ENCODE measurements at regions not wholly inside any gene's neighbourhood (a gene's known extent, or its start where the extent isn't known, plus 50 kb on each side); places are given as distances from the start of the nearest gene placed in this dataset.

DNA sequence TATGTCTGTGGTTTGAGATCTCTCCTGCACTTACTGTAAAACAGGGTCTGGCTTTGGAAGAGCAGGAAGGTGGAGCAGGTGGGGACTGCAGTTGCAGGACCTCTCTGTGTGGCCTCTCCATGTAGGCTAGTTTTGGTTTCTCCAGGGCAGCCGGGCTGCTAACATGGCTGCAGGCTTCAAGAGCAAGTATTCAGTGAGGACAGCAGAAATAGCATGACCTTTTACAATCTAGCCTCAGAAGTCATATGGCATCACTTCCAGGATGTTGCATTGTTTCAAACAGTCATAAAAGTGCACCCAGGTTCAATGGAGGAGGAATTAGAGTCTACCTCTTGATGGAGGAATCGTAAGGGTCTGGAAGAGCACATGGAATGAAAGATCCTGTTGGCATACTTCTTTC lies 728.7 kb downstream of the NTRK3 start:
- DNase-seq = no peak

DNA sequence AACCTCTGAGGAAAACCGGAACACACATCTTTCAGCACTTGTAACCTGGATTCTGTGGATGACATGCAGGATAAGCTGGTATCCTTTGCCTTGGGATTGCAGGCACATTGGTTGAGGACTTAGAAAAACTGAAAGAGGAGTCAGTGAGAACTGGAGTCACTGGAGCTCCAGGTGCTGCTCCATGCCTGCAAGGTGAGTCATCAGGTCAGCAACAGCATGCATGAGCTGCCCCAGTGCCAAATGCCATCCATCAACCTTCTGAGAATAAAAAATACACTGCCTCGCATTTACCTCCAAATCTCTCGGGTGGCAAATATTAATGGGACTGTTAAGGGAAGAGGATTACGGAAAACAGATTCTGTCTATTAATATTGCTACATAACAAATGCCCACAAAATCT lies 729.1 kb downstream of the NTRK3 start:
- DNase-seq = no peak

DNA sequence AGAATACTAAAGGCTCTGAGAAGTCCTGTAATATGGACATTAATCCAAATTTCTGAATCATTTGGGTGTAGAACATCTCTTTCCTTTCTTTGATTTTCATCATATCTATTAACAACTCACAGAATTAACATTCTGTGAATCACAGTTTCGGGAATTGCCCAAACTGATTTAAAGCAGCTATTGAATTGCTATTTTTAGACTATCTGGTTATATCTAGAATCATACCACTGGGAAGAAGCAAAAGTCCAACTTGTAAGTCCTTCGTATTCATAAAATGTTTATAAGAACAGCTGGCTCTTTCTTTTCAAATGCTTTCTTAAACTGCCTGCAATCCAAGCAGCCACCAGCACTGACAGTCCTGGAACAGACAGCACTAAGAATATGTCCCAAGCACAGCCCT lies 733.0 kb downstream of the NTRK3 start:
- no peak for DNase-seq

DNA sequence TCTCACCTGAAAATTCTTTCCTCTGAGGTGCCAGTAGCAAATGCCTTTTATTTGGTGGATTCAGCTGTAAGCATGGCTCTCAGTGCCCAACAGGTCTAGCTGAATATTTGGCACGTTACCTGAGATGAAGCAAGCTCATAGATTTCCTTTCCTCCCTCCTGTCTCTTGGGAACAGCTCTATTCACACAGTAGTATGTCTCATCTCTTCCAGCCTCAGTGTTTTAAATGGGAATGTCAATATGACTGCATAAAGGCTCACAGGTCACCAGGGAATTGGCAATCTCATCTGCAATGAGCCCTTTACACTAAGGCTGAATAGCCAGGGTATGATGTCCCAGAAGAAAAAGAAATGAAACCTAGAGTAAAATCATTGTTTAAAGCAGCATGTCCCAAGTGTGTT lies 733.5 kb downstream of the NTRK3 start:
- DNase-seq = no peak

DNA sequence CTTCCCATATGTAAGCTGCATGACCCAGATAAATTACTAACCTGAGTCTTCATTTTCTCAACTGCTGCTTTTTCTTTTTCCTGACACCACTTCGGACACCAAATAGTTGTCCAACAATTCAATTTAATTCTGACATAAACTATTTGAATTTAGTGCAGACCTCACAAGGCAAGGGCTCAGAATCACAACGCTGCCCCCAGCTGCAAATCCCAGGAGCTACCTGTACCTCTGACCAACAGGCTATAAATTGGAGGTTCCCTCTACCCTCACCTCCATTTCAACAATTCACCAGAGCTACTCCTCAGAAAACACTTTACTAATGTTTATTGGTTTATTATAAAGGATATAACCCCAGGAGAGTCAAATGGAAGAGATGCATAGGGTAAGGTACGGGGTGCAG lies 737.6 kb downstream of the NTRK3 start:
- DNase-seq = no peak

DNA sequence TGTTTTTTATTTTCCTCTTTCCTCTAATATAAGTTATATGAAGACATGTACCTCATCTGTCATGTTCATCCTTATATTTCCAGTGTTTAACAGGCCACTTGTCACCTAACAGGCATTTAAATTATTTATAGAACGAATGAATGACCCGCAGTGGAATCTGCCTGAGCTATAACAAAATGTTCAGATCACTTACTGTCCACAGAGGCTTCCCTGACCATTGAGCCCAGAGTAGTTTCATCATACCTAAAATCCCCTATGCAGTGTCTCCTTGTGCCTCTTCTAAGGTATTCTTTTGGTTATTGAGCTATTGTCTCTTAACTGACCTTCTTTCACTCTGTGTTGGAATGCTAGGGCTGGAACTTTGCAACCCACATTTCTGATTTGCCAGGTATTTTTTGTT lies 748.5 kb downstream of the NTRK3 start:
- no peak for DNase-seq

DNA sequence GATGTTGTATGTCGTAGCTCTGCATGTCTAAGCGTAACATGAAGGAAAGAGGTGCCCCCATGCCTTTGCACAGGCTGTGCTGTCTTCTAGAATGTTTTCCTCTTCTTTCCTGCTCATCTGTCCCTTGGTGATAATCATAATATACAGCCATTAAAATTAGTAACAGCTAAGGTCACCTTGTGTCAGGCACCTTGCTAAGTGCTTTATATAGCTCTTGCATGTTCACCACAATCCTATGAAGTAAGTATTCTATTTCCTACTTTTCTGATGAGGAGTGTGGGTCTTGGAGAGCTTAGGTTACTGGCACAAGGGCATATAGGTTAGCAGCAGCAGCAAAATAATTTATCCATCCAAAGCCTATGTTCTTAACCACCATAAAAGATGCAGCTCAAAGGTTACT lies 754.4 kb downstream of the NTRK3 start:
- no peak for DNase-seq

DNA sequence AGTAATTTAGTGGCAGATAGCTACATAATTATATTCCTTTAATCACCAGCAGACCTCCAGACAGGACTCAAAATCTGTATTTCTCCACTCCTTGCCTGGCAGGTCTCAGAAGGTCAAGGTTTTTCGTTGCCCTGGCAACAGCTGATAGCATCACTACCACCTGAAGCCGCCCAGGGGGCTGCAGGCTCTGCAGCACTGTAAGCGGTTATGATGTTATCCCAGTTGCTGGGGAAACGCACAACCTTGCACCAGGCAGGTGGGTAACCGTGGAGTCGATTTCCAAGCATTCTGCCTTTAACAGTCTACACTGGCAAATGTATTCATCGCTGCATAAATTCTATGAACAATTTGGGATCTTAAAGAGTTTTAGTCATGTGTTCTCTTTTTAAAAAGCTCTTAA lies 756.3 kb downstream of the NTRK3 start:
- DNase-seq = peak; percentile 3

DNA sequence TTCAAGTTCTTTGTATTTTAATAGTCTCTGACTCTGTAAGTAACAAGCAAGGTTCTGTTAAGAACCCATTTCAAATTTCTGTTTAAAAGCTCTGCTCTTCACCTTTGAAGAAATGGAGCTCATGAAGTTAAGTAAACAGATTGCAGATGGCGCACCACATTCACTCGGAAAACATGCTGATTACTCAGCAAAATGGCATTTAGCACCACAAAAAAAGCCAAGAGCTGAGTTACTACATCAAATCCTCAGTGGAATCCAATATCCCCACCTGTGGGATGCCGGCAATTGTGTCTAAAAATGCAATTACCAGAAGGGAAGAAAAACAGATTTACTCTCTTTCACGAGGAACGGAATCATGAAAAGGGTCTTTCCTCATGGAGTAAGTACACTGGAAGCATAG lies 758.0 kb downstream of the NTRK3 start:
- no peak for DNase-seq

DNA sequence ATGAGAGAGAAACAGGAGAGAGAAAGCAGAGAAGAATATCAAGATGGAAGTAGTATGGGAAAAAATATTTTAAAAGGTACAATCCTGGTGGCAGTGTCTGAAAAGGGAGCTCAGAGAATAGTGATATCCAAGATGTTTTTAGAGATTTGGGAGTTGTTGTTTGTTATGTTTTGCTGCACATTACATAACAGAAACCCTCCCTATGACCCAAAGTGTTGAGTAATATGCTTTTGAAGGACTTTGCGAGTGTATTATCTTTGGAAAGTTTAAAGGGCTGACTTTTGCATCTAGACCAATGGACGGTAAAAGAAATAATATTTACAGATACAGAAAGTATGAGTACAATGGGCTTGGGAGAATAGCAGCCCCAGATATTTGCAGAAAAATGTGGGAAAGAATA lies 759.7 kb downstream of the NTRK3 start:
- no peak for DNase-seq

DNA sequence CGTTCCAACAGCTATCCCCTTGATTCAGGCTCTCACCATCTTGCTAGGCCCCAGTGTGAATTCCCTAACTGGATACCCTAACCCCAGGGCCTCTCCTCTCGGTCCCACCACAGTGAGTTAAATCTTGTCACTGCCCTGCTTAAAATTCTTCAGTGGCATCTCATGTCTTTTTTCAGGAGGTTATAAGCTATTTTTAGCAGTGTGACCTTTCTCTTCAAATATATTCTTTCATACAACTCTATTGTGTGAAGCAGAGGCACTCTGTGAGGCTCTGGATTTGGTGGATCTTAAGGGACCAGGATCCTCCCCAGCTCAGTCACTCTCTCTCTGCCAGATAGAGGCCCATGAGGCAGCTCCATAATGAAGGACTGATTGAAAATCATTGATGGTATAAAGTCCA lies 760.4 kb downstream of the NTRK3 start:
- no peak for DNase-seq

DNA sequence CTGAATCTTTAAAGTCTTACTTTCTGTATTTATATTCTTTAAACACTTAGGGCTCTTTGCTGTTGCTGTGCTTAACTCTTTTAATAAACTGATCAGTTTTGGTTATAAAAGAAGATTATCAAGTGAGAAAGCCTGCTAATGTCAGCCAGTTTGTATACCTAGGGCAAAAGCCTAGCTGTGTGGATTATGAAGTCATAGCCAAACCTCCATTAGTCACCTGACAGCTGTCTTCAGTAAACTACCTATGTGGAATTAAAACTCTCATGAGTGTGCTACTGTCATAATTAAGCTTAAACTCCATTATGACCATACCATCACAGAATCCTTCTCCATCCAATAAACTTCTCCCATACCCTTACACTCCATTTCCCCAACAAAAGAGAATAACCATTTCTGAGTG lies 762.7 kb downstream of the NTRK3 start:
- no peak for DNase-seq

DNA sequence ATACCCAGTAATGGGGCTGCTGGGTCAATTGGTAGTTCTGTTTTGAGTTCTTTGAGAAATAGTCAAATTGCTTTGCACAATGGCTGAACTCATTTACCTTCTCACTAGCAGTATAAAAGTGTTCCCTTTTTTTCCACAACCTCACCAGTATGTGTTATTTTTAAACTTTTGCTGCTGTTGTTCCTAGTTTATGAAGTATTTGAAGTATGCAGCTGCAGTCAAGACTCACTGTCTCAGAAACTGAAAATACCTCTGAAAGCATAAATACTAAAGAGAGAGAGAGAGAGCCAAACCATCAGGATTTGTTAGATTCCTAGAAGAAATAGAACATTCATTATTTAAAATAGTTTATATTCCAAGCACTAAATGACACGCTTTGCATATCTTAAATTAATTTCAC lies 764.2 kb downstream of the NTRK3 start:
- DNase-seq = no peak

DNA sequence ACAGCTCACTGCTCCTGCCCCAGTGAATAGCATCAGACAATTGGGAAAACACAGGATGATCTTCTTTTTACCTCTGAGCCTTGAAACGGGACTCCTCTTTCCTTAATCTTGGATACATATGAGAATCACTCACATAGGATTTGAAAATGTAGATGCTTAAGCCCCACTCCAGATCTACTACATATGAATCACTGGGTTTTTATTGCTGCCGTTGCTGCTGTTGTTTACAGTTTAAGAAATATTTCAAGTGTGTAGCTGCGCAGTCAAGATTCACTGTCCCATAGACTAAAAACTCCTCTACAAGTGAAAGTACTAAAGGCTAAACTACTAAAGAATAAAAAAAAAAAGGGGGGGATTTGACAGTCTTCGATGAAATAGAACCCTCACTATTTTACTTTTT lies 765.9 kb downstream of the NTRK3 start:
- DNase-seq = no peak

DNA sequence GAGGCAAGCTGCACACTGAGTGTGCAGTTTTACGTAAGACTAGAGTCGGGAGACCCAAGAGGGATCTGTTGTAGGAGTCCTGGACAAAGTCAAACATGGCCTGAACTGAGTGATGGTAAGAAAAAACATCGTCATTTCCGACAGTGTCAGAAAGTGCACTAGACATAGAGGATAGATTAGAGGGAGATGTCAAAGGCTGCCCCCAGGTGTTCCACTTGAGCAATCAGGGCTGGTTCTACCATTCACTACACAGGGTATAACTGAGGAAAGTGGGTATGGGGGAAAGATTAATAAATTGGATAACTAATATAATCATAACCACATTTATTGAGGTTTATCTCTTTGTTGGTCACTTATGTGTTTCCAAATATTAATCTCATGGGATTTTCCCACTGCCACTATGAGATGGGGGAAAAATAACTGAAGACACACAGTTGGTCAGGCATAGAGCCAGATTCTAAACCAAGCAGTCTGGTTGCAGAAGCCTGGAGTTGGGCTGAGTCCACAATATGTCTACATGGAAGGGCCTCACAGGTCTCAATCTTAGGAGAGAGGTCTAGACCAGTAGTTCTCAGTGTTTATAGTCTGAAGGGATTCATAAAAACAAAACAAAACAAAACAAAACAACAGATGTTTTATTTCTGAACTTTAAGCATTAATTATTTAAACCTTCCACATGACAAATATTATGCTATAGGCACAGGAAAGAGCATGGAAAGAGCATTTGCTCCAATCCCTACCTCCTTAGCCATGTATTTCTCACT lies 766.5 kb downstream of the NTRK3 start:
- DNase-seq = no peak

DNA sequence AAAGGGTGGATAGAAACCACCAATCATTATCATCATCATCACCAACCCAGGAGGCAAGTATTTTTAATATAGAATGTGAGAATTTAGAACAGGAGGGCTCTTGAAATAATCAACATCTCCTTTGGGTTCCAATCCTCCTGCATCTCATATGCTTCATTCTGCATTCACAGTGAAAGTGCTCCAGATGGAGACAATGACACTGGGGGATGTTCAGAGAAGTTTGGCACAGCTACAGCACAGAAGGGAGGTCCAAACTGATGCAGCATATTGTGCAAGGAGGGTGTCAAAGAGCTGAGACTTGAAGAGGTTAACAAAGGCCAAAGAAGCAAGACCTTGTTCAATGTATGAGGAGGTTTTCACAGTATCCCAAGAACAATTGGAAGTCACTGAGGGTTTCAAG lies 767.1 kb downstream of the NTRK3 start:
- DNase-seq = no peak

DNA sequence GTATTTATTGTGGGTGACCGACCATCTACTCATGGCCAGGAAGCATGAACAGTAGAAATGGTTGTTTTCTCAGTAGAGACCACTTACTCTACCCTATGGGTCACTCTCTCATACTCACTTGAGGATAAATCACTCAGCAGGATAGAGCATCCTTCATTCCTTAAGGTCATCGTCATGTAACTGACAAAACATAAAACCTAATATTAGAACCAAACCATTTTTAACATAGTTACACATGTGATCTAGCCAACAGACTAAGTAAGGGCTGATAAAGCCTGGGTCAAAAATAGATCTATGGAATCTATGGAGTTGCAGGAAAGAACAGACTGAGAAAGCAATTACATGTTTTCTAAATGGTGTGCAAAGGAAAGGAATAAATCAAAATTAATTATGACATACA lies 769.1 kb downstream of the NTRK3 start:
- DNase-seq = no peak

DNA sequence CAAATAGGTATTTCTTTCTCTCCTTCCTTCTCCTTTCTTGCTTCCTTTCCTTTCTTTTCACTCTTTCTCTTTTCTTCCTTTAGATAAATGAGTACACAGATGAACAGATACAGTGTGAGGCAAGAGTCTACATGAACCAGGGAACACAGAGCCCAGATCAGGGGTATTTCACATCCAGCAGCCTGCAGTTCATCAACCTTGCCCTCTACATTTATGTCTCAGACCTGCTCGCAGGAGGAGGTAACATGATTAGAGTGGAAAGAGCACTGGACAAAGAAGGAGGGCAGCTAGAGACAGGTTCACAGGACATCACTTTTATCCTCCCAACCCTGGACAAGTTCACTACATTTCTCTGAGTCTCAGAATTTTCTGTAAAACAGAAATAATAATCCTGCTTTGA lies 773.1 kb downstream of the NTRK3 start:
- DNase-seq = no peak

DNA sequence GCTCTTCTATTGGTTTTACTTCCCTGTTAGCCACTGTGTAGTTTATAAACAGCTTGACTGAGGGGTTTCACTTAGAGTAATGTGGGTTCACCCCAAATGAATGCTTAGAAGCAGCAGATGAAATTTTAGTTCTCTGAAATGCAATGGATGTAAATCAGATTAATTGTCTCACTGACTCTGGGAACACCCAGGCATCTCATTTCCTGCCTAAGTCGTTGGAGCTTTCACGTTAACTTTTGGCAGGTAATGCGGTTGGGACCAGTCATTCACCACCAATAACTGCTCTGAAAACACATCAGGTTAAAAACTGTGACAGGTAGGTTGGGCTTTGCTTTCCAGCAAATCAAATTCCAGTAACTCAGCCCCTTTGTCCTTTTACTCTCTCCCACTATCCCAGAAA lies 775.4 kb downstream of the NTRK3 start:
- DNase-seq = no peak

DNA sequence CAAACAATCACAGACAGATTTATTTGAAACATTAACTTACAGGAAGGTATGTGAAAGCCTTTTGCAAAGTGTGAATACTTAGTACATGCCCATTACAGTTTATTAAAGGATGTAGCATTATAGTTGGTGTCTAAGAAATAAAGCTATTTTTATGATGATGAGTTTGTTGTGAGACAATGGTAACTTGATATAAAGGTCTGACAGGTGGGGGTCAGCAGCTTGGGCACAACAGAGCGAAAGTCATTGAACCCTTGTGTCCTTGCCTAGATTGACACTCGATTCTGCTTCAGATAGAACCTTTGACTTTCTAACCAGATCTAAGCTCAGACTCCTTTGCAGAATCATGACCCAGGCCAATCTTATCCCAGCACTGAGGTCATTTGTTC lies 777.9 kb downstream of the NTRK3 start:
- no peak for DNase-seq

DNA sequence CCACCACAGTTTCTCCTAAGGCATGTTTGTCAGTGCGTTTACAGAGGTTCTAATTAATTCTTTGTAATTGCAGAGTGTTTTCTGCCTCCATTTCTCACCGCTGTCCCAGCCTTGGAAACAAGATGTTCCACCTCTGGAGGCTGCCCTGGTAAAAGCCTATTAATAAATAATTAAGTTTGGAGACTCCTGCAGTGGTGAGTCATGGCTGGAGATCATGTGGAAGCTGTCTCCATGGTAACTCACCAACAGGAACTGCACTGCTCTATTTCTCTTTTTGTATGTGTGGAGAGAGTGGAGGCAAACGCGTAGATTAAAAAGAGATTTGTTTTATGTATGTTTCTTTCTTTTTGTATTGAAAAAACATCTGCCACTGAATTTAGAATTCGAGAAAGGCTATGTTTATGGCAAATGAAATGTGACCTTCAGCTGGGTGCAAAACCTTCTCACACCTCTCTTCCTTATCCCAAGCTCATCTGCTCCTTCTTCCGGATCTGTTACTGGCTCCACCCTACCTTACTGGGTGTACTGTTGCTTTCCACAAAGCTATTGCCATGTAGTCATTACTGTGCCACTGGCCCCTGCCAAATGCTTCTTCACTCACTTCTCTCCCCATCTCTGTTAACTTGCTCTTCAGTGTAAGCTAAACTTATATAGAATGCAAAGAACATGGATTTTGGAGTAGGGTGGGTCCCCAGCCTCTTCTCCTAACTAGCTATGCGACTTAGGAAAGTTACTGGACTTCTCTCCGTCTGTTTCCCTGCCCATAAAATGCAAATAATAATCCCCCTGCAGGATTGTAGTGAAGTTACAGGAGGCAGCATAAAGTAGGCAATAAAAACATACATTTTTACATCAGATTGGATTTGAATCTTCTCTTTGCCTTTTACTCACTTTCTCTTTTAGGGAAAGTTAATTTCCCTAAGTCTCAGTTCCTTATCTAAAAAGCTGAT lies 778.5 kb downstream of the NTRK3 start:
- DNase-seq = peak; percentile 38

DNA sequence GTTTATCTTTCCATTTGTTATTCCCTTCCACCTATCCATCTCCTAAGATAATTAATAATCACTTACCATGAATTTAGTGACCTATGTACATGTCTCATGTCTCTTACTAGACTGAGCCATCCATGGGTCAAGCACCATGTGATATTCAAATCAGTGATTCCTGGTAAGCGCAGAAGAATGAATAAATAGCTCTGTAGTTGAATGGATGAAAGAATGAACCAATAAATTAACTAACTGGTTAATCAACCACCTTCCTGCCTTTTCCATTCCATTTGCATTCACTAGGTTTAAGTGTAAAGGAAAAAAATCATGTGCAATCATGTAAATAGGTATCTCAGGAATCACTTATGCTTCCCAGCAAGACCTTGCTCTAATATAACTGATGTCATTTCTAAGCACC lies 779.5 kb downstream of the NTRK3 start:
- no peak for DNase-seq

DNA sequence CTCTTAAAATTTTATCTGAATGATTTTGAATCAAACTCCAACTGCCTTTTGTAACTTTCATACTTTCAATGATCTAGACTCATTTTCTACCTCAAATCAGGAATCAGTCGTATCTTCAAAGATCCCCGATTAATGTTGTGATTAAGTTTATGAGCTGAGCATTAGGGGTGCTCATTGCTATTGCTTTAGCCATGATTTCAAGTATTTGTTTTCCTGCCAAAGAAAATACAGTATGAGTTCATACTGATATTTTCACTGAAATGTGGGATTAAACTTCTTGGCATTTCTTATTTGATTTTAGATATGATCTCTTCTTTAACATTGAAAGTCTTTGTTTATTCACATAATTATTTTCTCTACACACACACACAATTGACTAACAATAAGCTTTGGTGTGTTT lies 785.6 kb downstream of the NTRK3 start:
- no peak for DNase-seq

DNA sequence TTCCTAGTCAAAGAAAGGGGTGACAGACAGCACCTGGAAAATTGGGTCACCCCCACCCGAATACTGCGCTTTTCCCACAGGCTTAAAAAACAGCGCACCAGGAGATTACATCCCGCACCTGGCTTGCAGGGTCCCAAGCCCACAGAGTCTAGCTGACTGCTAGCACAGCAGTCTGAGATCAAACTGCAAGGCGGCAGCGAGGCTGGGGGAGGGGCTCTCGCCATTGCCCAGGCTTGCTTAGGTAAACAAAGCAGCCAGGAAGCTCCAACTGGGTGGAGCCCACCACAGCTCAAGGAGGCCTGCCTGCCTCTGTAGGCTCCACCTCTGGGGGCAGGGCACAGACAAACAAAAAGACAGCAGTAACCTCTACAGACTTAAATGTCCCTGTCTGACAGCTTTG lies 792.6 kb downstream of the NTRK3 start:
- DNase-seq = peak; percentile 35

DNA sequence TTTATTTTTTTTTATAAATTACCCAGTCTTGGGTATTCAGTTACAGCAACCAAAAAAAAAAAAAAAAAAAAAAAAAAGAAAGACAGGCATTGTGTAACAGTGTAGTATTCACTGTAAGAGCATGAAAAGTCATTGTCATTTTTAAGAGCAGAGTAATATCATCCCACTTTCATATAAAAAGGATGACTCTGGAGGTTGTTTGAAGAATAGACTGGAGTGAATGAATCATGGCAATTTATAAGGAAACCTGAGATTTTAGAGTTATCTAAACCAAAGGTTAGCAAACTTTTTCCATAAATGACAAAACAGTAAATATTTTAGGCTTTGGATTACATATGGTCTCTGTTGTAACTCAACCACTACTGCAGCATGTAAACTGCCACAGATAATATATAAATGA lies 794.9 kb downstream of the NTRK3 start:
- no peak for DNase-seq
